Panc1 (cell line): ENCODE measurements at regions not wholly inside any gene's neighbourhood (a gene's known extent, or its start where the extent isn't known, plus 50 kb on each side); places are given as distances from the start of the nearest gene placed in this dataset.

Experiments used
- ATAC-seq: fragments of 200-7000 bp; cut with Tn5 transposase; 2 replicates; pipeline ENCODE4 v1.9.1; 2020; ENCODE audit warnings: mild to moderate bottlenecking, moderate library complexity
- BruUV-seq: library from RNA; stranded (reverse); fragments of 400-500 nt; replicated peaks from 2 replicates; lab custom pipeline; 2021; lab: Mats Ljungman, UMichigan
- CTCF ChIA-PET: fragments of 300-600 bp; sonication (Branson Sonifier 250); formaldehyde crosslinking; loops from one replicate; lab custom pipeline; 2022; ENCODE audit warnings: antibody characterized with exemption; lab: Charles Lee
- POLR2A ChIA-PET: fragments of 300-600 bp; sonication (Branson Sonifier 250); formaldehyde crosslinking; loops from one replicate; lab custom pipeline; 2022; ENCODE audit warnings: antibody characterized with exemption; lab: Charles Lee
- DNase-seq: peaks from one replicate; pipeline ENCODE4 v3.0.0-alpha.2; 2010; ENCODE audit warnings: low read depth, low spot score
- H3K27ac ChIP-seq: 2 replicates; pipeline ENCODE4 v1.5.1; 2011; ENCODE audit warnings: mild to moderate bottlenecking, low read length, inconsistent platforms
- H3K27me3 ChIP-seq: fragments of 200-500 bp; sonication (Bioruptor generic); 2 replicates; pipeline ENCODE4 v1.6.0; 2014; ENCODE audit warnings: low read length, inconsistent platforms; ENCODE audit not compliant: control insufficient read depth, insufficient read depth
- H3K36me3 ChIP-seq: fragments of 200-500 bp; sonication (Bioruptor generic); 2 replicates; pipeline ENCODE4 v1.5.1; 2014; ENCODE audit warnings: inconsistent platforms, mild to moderate bottlenecking, low read length, moderate library complexity; ENCODE audit not compliant: control insufficient read depth, insufficient read depth
- H3K4me1 ChIP-seq: 2 replicates; pipeline ENCODE4 v1.5.1; 2011; ENCODE audit warnings: inconsistent platforms, mild to moderate bottlenecking, low read length, moderate library complexity; ENCODE audit not compliant: control insufficient read depth, insufficient read depth
- H3K4me3 ChIP-seq, 2 experiments: 2 replicates each; pipeline ENCODE4 v1.5.1; 2011 to 2012; ENCODE audit warnings: low read depth in 2 of 2, low read length in 2 of 2, mild to moderate bottlenecking in 2 of 2, inconsistent platforms in 1 of 2, moderate library complexity in 1 of 2
- H3K9me3 ChIP-seq: fragments of 200-500 bp; sonication (Bioruptor generic); 2 replicates; pipeline ENCODE4 v1.5.1; 2014; ENCODE audit warnings: low read depth, mild to moderate bottlenecking, inconsistent platforms, low read length, moderate library complexity; ENCODE audit not compliant: control insufficient read depth, insufficient read depth
- POLR2AphosphoS5 ChIP-seq: IDR thresholded peaks from 2 replicates; pipeline ENCODE4 v1.6.1; 2012; ENCODE audit warnings: mild to moderate bottlenecking, low read depth, low read length, moderate library complexity
- SIN3A ChIP-seq: IDR thresholded peaks from 2 replicates; pipeline ENCODE4 v1.6.1; 2012; ENCODE audit warnings: low read depth, mild to moderate bottlenecking, low read length, moderate library complexity, borderline replicate concordance; ENCODE audit not compliant: insufficient read depth
- TCF7L2 ChIP-seq: IDR thresholded peaks from 2 replicates; pipeline ENCODE4 v1.6.1; 2011; ENCODE audit warnings: mild to moderate bottlenecking, low read depth, low read length, inconsistent platforms
- in situ Hi-C: cut with HindIII; loops from 2 replicates; pipeline ENCODE4 v1.10.0; 2016; ENCODE audit warnings: low sequenced_read_pairs, low pct_unique_long_range_greater_than_20kb
- intact Hi-C: fragments of 100-400 bp; cut with micrococcal nuclease; formaldehyde crosslinking; loops from one replicate; pipeline ENCODE4 v1.10.0; 2022; ENCODE audit not compliant: unreplicated experiment
- TF ChIP-seq, protein P1 (sequence below), 2 experiments: IDR thresholded peaks; 2 replicates each; pipeline ENCODE4 v1.6.1; 2011 to 2012; ENCODE audit warnings: low read depth in 2 of 2, control low read depth in 1 of 2, low read length in 1 of 2, mild to moderate bottlenecking in 1 of 2, moderate library complexity in 1 of 2; ENCODE audit not compliant: insufficient read depth in 1 of 2
- TF ChIP-seq, protein P2 (sequence below): fragments of 450-650 bp; IDR thresholded peaks from 2 replicates; pipeline ENCODE4 v1.5.1; 2017; ENCODE audit warnings: mild to moderate bottlenecking

DNA sequence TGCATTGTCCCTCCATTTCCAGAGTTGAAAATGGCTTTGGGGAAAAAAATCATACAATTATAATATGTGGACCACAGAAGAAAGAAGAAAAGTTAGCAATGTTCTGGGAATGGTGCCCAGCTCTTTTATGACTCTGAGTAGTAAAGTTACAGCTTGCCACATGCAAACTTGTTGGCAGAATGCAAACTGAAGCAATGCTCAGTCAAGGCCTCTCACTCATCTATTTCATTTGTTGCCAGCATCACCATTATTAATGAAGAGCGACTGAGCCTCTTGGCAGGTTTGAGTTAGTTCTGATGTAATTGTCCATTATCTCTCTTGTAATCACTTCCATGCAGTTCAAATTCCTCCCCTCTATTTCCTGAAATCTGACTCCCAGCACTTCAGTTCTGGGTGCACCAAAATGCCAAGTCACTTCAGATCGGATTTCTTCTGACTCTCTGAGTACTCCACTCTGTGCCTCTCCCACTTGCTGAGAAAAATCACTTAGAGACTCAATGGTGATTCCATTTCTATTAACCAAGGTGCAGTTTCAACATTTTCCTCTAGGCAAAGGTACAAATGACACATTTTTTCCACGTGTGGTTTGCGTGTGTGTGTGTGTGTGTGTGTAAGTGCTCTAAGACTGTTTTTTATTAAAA, 154.4 kb upstream of the STMND1 start:
- in situ Hi-C loops (no loop called here), intact Hi-C loops (no loop called here)
- ATAC-seq = no peak
- Histone ChIP-seq H3K27me3 (no peaks in the 10 kb centered on the region; the same call in 1 of the 2 replicates), H3K36me3 (no peaks in the 10 kb centered on the region), H3K4me3 (no peak overlapping the region), H3K9me3 (no peaks in the 10 kb centered on the region), H3K27ac (no peak overlapping the region), H3K4me1 (0 out of 2 replicates have a peak, but pooled peaks cover 3% of the 10 kb centered on the region)
- CTCF ChIA-PET = no interaction called here
- no TSS peak for BruUV-seq
- no peak for DNase-seq
- POLR2A ChIA-PET = no interaction called here
- TF ChIP-seq, protein P1, sequence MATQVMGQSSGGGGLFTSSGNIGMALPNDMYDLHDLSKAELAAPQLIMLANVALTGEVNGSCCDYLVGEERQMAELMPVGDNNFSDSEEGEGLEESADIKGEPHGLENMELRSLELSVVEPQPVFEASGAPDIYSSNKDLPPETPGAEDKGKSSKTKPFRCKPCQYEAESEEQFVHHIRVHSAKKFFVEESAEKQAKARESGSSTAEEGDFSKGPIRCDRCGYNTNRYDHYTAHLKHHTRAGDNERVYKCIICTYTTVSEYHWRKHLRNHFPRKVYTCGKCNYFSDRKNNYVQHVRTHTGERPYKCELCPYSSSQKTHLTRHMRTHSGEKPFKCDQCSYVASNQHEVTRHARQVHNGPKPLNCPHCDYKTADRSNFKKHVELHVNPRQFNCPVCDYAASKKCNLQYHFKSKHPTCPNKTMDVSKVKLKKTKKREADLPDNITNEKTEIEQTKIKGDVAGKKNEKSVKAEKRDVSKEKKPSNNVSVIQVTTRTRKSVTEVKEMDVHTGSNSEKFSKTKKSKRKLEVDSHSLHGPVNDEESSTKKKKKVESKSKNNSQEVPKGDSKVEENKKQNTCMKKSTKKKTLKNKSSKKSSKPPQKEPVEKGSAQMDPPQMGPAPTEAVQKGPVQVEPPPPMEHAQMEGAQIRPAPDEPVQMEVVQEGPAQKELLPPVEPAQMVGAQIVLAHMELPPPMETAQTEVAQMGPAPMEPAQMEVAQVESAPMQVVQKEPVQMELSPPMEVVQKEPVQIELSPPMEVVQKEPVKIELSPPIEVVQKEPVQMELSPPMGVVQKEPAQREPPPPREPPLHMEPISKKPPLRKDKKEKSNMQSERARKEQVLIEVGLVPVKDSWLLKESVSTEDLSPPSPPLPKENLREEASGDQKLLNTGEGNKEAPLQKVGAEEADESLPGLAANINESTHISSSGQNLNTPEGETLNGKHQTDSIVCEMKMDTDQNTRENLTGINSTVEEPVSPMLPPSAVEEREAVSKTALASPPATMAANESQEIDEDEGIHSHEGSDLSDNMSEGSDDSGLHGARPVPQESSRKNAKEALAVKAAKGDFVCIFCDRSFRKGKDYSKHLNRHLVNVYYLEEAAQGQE (IDR thresholded peaks at IDR 0.05; ENCODE audit: insufficient read depth in 1 of 2, low read depth in 2 of 2, low read length in 1 of 2) = no peak

DNA sequence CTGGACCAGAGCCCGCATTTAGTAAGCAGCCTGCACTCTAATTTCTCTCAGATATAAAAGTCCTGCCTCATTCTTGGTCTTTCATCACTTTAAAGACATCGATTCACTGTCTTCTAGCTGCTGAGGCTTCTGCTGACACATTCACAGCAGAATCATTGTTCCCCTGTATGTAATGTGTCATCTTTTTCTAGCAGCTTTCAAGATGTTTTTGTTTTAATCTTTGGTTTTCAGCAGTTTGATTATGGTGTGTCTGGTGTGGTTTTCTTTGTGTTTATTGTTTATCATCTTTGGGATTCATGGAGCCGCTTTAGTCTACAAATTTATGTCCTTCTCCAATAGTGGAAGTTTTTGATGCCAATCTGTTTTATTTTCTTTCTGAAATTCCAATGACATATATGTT, 157.3 kb upstream of the STMND1 start:
- in situ Hi-C loops = no loop called here
- Histone ChIP-seq H3K27ac (no peak overlapping the region), H3K27me3 (peaks cover 8% of the 10 kb centered on the region), H3K9me3 (no peaks in the 10 kb centered on the region), H3K4me3 (no peak overlapping the region), H3K4me1 (0 out of 2 replicates have a peak, but pooled peaks cover 3% of the 10 kb centered on the region), H3K36me3 (no peaks in the 10 kb centered on the region)
- DNase-seq (no peak), ATAC-seq (no peak)
- CTCF ChIA-PET = no interaction called here
- intact Hi-C loops = no loop called here
- TF ChIP-seq, protein P2, sequence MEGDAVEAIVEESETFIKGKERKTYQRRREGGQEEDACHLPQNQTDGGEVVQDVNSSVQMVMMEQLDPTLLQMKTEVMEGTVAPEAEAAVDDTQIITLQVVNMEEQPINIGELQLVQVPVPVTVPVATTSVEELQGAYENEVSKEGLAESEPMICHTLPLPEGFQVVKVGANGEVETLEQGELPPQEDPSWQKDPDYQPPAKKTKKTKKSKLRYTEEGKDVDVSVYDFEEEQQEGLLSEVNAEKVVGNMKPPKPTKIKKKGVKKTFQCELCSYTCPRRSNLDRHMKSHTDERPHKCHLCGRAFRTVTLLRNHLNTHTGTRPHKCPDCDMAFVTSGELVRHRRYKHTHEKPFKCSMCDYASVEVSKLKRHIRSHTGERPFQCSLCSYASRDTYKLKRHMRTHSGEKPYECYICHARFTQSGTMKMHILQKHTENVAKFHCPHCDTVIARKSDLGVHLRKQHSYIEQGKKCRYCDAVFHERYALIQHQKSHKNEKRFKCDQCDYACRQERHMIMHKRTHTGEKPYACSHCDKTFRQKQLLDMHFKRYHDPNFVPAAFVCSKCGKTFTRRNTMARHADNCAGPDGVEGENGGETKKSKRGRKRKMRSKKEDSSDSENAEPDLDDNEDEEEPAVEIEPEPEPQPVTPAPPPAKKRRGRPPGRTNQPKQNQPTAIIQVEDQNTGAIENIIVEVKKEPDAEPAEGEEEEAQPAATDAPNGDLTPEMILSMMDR = no peak
- TF ChIP-seq, protein P1 (IDR thresholded peaks at IDR 0.05; ENCODE audit: insufficient read depth in 1 of 2, low read depth in 2 of 2, low read length in 1 of 2) = no peak
- TF ChIP-seq POLR2AphosphoS5 (no peak), TCF7L2 (no peak), SIN3A (no peak)
- BruUV-seq = no TSS peak
- POLR2A ChIA-PET = no interaction called here
